Ectodermal cell (in vitro differentiated cells): ENCODE measurements at regions not wholly inside any gene's neighbourhood (a gene's known extent, or its start where the extent isn't known, plus 50 kb on each side); places are given as distances from the start of the nearest gene placed in this dataset.

Experiments used
- H3K27ac ChIP-seq: 2 replicates; pipeline ENCODE4 v1.7.0; 2013; ENCODE audit warnings: mild to moderate bottlenecking, low read depth, low read length; ENCODE audit not compliant: insufficient read depth, poor library complexity, severe bottlenecking
- H3K27me3 ChIP-seq: 2 replicates; pipeline ENCODE4 v1.7.0; 2013; ENCODE audit warnings: mild to moderate bottlenecking, low read length; ENCODE audit not compliant: insufficient read depth, control insufficient read depth, poor library complexity, severe bottlenecking
- H3K36me3 ChIP-seq: one replicate; pipeline ENCODE4 v1.7.0; 2013; ENCODE audit warnings: low read length; ENCODE audit not compliant: control insufficient read depth, insufficient read depth
- H3K4me1 ChIP-seq: one replicate; pipeline ENCODE4 v1.7.0; 2013; ENCODE audit warnings: low read length; ENCODE audit not compliant: control insufficient read depth, insufficient read depth
- H3K4me3 ChIP-seq: 2 replicates; pipeline ENCODE4 v1.7.0; 2013; ENCODE audit warnings: low read depth, low read length, control low read depth; ENCODE audit not compliant: insufficient read depth
- H3K9me3 ChIP-seq: 2 replicates; pipeline ENCODE4 v1.7.0; 2013; ENCODE audit warnings: mild to moderate bottlenecking, low read length, moderate library complexity; ENCODE audit not compliant: control insufficient read depth
- WGBS, 2 experiments: methylation state at CpG; one replicate each; pipeline ENCODE4 v1.1.7; 2013; ENCODE audit warnings: missing lambda C conversion rate in 2 of 2; 5-methylcytosine and 5-hydroxymethylcytosine counted together

DNA sequence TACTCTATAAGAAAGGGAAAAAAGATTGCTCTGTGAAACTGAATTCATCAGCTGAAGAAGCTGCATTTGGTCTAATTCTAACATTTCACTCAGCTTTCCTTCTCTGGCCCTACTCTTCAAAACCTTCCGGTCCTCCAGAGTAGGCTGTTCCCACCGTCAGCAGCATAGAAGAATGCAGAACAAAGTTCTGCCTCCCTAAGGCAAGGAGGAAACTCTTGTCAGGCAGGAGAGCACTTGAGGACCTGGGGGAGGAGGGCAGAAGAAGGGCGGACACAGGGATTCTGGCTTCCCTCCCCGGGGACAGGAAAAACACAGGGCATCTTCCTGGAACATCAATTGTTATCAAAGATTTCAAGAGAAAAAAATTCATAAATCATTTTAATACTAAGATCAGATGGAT, 69.2 kb upstream of the SHB start:
- Histone ChIP-seq H3K27ac (no peak overlapping the region), H3K4me1 (peaks cover 9% of the 10 kb centered on the region), H3K4me3 (no peak overlapping the region), H3K36me3 (no peaks in the 10 kb centered on the region), H3K27me3 (peaks cover 18% of the 10 kb centered on the region), H3K9me3 (no peaks in the 10 kb centered on the region)
- 82 to 83% methylated on average over 4 of the region's 4 CpGs for WGBS, 2 experiments

DNA sequence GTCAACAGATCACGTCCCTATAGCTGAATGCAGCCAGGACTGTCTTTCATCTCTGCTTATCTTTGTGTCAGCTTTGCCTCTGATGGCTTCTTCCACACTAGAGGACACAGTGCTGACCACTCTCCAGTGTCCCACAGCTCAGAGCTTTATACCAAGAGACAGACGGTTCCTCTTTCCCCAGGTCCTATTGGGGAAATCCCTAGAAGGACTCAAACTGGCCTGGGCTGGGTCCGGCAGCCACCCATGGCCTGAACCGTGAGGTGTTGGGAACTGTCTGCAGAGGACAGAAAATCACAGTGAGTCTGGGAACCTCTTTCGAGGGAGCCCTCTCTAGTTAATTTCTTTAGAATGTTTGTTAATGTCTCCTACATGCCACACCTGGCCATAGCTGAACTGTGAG, 68.3 kb upstream of the SHB start:
- 89 to 94% methylated on average over 5 of the region's 5 CpGs for WGBS, 2 experiments
- H3K9me3 ChIP-seq, result no peaks in the 10 kb centered on the region
- peaks cover 5% of the 10 kb centered on the region for H3K4me1 ChIP-seq
- H3K4me3 ChIP-seq, result no peak overlapping the region
- no peak overlapping the region for H3K27ac ChIP-seq
- peaks cover 19% of the 10 kb centered on the region for H3K27me3 ChIP-seq
- H3K36me3 ChIP-seq, result no peaks in the 10 kb centered on the region

DNA sequence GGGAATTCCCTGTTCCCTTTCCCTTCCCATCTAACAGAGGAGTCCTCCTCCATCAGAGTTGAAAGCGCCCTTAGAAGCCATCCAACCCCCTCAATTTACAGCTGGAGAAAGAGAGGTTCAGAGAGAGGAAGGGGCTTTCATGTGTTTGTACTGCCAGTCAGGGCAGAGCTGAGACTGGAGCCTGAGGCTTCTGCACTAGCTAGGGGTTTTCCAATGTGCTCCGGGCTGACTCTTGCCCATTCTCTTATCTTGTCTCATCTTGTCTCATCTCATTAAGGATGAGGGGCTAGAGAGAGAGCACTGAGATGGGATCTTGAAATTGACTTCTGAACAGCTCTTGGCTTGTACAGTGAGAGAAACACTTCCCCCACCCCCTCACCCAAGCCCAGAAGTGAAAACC, 67.4 kb upstream of the SHB start:
- Histone ChIP-seq H3K36me3 (no peaks in the 10 kb centered on the region), H3K4me1 (peaks cover 5% of the 10 kb centered on the region), H3K4me3 (no peak overlapping the region), H3K27me3 (peaks cover 19% of the 10 kb centered on the region), H3K9me3 (no peaks in the 10 kb centered on the region), H3K27ac (no peak overlapping the region)
- 92 to 94% methylated on average over 2 of the region's 2 CpGs for WGBS, 2 experiments

DNA sequence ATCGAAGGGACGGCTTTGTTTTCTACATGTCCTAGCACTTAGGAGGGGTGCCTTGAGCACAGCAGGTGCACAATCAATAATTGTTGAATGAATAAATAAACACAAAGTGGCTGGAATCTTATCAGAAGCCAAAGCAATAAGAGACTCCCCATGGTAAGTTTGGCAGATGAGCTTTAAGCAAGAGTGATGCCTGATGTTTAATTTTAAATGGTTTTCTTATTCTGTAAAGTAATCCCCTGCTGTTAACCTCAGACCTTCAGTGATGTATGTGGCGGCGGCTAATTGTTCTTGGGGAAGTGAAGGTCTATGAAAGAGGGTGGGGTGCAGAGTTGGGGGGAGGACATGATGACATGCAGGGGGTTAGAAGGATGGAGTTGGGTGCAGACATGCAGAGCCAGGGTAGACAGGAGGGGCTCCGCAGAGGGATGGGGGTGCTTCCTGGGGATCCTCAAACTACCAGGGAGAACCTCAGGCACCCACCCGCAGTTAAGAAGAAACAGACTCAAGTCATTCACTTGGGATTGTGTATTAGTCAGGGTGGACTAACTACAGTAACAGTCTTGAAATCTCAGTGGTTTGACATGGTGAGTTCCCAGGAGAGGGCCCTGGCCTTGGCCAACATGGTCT, 65.7 kb upstream of the SHB start:
- Histone ChIP-seq H3K27ac (no peak overlapping the region), H3K9me3 (no peaks in the 10 kb centered on the region), H3K36me3 (no peaks in the 10 kb centered on the region), H3K4me3 (no peak overlapping the region), H3K4me1 (peaks cover 5% of the 10 kb centered on the region), H3K27me3 (peaks cover 7% of the 10 kb centered on the region)
- 69 to 78% methylated on average over 6 of the region's 6 CpGs for WGBS, 2 experiments

DNA sequence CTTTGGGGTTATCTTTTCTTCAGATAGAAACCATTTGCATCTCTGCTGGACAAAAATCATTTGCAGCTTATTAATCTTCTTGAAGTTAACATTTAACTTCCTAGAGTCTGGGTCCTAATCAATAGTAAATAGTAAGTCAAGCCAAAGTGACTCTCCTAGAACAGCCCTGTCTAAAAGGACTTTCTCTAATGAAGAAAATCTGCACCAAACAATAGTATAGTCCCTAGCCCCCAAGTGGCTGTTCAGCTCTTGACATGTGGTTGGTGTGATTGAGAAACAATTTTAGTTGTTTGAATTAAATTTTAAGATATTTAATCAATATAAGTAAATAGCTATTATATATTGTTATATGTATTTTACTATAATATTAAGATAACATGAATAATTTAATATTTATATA, 64.6 kb upstream of the SHB start:
- no peak overlapping the region for H3K4me3 ChIP-seq
- no peaks in the 10 kb centered on the region for H3K36me3 ChIP-seq
- peaks cover 7% of the 10 kb centered on the region for H3K27me3 ChIP-seq
- H3K4me1 ChIP-seq, result peaks cover 5% of the 10 kb centered on the region
- H3K27ac ChIP-seq, result no peak overlapping the region
- no peaks in the 10 kb centered on the region for H3K9me3 ChIP-seq

DNA sequence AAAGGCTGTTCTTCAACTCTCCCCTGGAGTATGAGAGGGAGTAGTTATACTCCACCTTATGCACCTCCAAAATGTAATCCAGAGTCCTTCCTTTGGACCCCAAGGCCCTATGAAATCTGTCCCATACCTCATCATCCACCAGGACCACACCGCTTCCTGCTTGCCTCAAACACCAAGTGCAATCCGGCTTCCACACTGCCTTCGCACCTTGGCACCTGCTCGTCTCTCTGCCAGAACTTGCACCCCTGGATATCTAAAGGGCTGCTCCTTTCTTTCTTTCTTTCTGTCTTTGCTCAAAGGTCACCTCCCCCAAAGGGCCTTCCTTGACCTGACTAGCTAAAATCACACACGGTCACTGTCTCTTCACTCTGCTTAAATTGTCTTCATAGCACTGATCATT, 63.9 kb upstream of the SHB start:
- Histone ChIP-seq H3K4me1 (peaks cover 5% of the 10 kb centered on the region), H3K27me3 (peaks cover 7% of the 10 kb centered on the region), H3K36me3 (no peaks in the 10 kb centered on the region), H3K27ac (no peak overlapping the region), H3K9me3 (no peaks in the 10 kb centered on the region), H3K4me3 (no peak overlapping the region)
- WGBS, 2 experiments, result 91 to 94% methylated on average over 5 of the region's 5 CpGs

DNA sequence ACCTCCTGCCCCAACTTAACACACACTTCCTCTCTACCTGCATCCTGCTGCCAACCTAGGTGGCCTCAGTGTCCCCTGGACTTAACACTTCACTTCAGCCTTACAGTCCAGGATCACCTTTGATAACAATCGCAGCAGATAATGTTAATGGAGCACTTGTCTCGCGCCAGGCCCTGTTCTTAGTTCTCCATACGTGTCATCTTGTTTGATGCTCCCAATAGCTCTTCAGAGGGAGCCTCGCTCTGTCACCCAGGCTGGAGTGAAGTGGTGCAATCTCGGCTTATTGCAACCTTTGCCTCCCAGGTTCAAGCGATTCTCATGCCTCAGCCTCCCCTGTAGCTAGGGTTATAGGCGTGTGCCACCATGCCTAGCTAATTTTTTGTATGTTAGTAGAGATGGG, 62.7 kb upstream of the SHB start:
- peaks cover 5% of the 10 kb centered on the region for H3K4me1 ChIP-seq
- H3K4me3 ChIP-seq, result no peak overlapping the region
- no peak overlapping the region for H3K27ac ChIP-seq
- no peaks in the 10 kb centered on the region for H3K36me3 ChIP-seq
- H3K9me3 ChIP-seq, result no peaks in the 10 kb centered on the region
- H3K27me3 ChIP-seq, result peaks cover 3% of the 10 kb centered on the region
- 79 to 81% methylated on average over 8 of the region's 8 CpGs for WGBS, 2 experiments

DNA sequence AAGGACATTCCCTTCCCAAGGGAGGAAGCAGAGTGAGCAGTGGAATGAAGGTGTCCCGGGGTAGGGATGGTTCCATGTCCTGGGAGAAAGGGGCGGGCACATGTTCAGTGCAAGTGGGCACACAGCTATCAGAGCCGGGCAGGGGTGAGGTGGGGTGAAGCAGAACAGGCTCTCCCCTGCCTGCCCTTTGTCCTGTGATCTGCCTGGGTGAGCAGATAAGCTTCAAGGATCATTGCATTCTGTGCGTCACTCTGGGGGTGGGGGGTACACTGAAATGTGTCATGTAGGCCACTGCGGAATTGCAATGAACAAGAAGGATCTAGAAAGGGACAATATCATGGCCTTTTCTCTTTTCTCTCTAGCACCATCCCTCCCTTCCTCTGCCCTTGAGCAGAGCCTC, 61.7 kb upstream of the SHB start:
- peaks cover 3% of the 10 kb centered on the region for H3K27me3 ChIP-seq

DNA sequence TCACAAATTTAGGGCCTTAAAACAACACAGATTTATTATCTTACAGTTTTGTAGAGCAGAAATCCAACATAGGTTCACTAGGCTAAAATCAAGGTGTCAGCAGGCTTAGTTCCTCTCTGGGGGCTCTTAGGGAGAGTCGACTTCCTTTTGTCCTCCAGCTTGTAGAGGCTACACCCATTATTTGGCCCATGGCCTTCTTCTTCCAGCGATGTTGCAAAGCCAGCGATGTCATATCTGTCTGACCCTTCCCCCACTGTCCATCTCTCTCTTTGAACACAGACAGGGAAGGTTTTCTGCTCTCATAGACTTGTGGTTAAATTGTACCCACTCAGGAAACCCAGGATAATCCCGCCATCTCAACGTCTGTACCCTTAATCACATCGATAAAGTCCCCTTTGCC, 60.3 kb upstream of the SHB start:
- no peaks in the 10 kb centered on the region for H3K36me3 ChIP-seq
- H3K27me3 ChIP-seq, result peaks cover 3% of the 10 kb centered on the region
- WGBS, 2 experiments, result 92 to 99% methylated on average over 6 of the region's 6 CpGs
- H3K4me1 ChIP-seq, result peaks cover under 1% of the 10 kb centered on the region
- H3K27ac ChIP-seq, result no peak overlapping the region
- H3K4me3 ChIP-seq, result no peak overlapping the region
- no peaks in the 10 kb centered on the region for H3K9me3 ChIP-seq

More for the DNA sequence above, 61.7 kb upstream of the SHB start:
- Histone ChIP-seq H3K36me3 (no peaks in the 10 kb centered on the region), H3K4me3 (no peak overlapping the region), H3K27ac (no peak overlapping the region), H3K4me1 (peaks cover 5% of the 10 kb centered on the region), H3K9me3 (no peaks in the 10 kb centered on the region)
- 91 to 94% methylated on average over 5 of the region's 5 CpGs for WGBS, 2 experiments

DNA sequence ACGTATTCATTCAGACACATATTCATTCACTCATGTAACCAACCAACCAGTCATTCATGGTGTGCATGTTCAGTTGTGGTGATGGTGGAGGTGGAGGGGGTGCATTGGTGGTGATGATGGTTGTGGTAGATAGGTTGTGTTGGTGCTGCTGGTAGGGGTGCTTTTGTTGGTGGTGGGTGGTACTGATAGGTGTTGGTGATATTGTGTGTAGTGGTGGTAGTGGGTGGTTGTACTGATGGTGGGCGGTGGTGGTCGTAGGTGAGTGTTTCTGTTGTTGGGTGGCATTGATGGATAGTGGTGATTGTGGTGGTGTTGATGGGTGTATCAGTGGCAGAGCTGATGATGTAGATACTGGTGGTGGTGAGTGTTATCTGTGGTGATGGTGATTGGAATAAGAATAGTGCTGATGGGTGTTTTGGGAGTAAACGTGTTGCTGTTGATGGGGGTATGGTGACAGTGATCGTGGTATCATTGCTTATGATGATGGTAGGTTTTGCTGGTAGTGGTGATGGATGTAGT, 59.8 kb upstream of the SHB start:
- Histone ChIP-seq H3K27me3 (peaks cover 3% of the 10 kb centered on the region), H3K36me3 (no peaks in the 10 kb centered on the region)
- WGBS, 2 experiments, result 93% methylated on average over 5 of the region's 5 CpGs

More for the DNA sequence above, 59.8 kb upstream of the SHB start:
- no peak overlapping the region for H3K27ac ChIP-seq
- H3K4me1 ChIP-seq, result no peaks in the 10 kb centered on the region
- no peak overlapping the region for H3K4me3 ChIP-seq
- no peaks in the 10 kb centered on the region for H3K9me3 ChIP-seq
